K562 (cell line): ENCODE measurements at regions not wholly inside any gene's neighbourhood (a gene's known extent, or its start where the extent isn't known, plus 50 kb on each side); places are given as distances from the start of the nearest gene placed in this dataset.

ENCODE experiments used
- ATF1 ChIP-seq, 2 experiments: fragments of 450-650 bp in 1 of 2; IDR thresholded peaks; 2 replicates each; pipeline ENCODE4 v1.6.1; 2016; ENCODE audit warnings: missing compliant biosample characterization in 1 of 2, missing genetic modification characterization in 1 of 2
- CTCF ChIP-seq, 3 experiments: IDR thresholded peaks in 2 of 3; conservative IDR thresholded peaks in 1 of 3; 2 replicates each; pipeline ENCODE4 v1.5.1; 2011 to 2012; ENCODE audit warnings: low read length in 3 of 3, mild to moderate bottlenecking in 3 of 3, control low read depth in 2 of 3, improper control_type of control experiment in 1 of 3, inconsistent platforms in 1 of 3, low read depth in 1 of 3, mixed read lengths in 1 of 3, moderate library complexity in 1 of 3; ENCODE audit not compliant: insufficient read depth in 2 of 3
- EZH2 ChIP-seq: IDR thresholded peaks from 2 replicates; pipeline ENCODE4 v1.6.1; 2012; ENCODE audit warnings: low read depth, mild to moderate bottlenecking, inconsistent platforms, low read length, borderline replicate concordance
- MAX ChIP-seq: sonication (generic); formaldehyde crosslinking; IDR thresholded peaks from 2 replicates; pipeline ENCODE4 v1.9.0; 2022; ENCODE audit warnings: mild to moderate bottlenecking, missing genetic modification reagents
- RCOR1 ChIP-seq, 2 experiments: IDR thresholded peaks; 2 replicates each; pipeline ENCODE4 v1.6.1; 2012; ENCODE audit warnings: low read depth in 2 of 2, low read length in 2 of 2, borderline replicate concordance in 1 of 2, improper control_type of control experiment in 1 of 2
- SNIP1 ChIP-seq: fragments of 450-650 bp; IDR thresholded peaks from 2 replicates; pipeline ENCODE4 v1.7.1; 2017; ENCODE audit warnings: low read depth, mild to moderate bottlenecking
- SPI1 ChIP-seq: IDR thresholded peaks from 2 replicates; pipeline ENCODE4 v1.6.1; 2011; ENCODE audit warnings: low read depth, low read length, control low read depth, borderline replicate concordance
- STAT5A ChIP-seq: IDR thresholded peaks from 2 replicates; pipeline ENCODE4 v1.6.1; 2012; ENCODE audit warnings: low read length, inconsistent platforms, borderline replicate concordance
- TAF1 ChIP-seq: IDR thresholded peaks from 2 replicates; pipeline ENCODE4 v1.6.1; 2011; ENCODE audit warnings: mild to moderate bottlenecking, low read length, moderate library complexity; ENCODE audit not compliant: insufficient read depth, control insufficient read depth, severe bottlenecking; ENCODE audit errors: extremely low read depth
- TARDBP ChIP-seq: fragments of 450-650 bp; IDR thresholded peaks from 2 replicates; pipeline ENCODE4 v1.6.1; 2016
- ZBTB7A ChIP-seq: IDR thresholded peaks from 2 replicates; pipeline ENCODE4 v1.6.1; 2011; ENCODE audit warnings: low read depth, mild to moderate bottlenecking, low read length, moderate library complexity, borderline replicate concordance; ENCODE audit not compliant: control insufficient read depth
- ZNF140 ChIP-seq: fragments of 250-450 bp; sonication (Bioruptor Pico); IDR thresholded peaks from 2 replicates; pipeline ENCODE4 v1.8.0; 2021; ENCODE audit warnings: moderate library complexity, mild to moderate bottlenecking, inconsistent platforms
- ZNF24 ChIP-seq: fragments of 450-650 bp; IDR thresholded peaks from 2 replicates; pipeline ENCODE4 v1.6.1; 2016
- ZNF512 ChIP-seq: IDR thresholded peaks from 2 replicates; pipeline ENCODE4 v1.6.1; 2016; ENCODE audit warnings: missing genetic modification characterization, missing compliant biosample characterization

GRCh38 chr14:81605660-81606059, 72.0 kb upstream of the SEL1L start:
- TF ChIP-seq ZNF24: no peak
- no peak for TF ChIP-seq ZBTB7A
- no peak for TF ChIP-seq CTCF (IDR thresholded peaks at IDR 0.05 in 2 of 3, conservative IDR thresholded peaks at IDR 0.05 in 1 of 3; ENCODE audit: insufficient read depth in 2 of 3, low read depth in 1 of 3, low read length in 3 of 3)
- no peak for TF ChIP-seq ZNF140 (CRISPR knock-in tag)
- no peak for TF ChIP-seq EZH2
- no peak for TF ChIP-seq SPI1
- no peak for TF ChIP-seq RCOR1 (IDR thresholded peaks at IDR 0.05; ENCODE audit: borderline replicate concordance in 1 of 2, low read depth in 2 of 2, low read length in 2 of 2)
- TF ChIP-seq MAX: no peak
- no peak for TF ChIP-seq ATF1 (CRISPR knock-in tag; IDR thresholded peaks at IDR 0.05)
- TF ChIP-seq ATF1 (tag; IDR thresholded peaks at IDR 0.05): no peak
- TF ChIP-seq TARDBP: no peak
- TF ChIP-seq SNIP1: no peak
- TF ChIP-seq ZNF512 (tag): no peak
- no peak for TF ChIP-seq TAF1
- no peak for TF ChIP-seq STAT5A
